Thoracic aorta (tissue), 2 donors: ENCODE measurements at regions not wholly inside any gene's neighbourhood (a gene's known extent, or its start where the extent isn't known, plus 50 kb on each side); places are given as distances from the start of the nearest gene placed in this dataset.

Experiments used
- ATAC-seq: fragments of 150-250 bp; one replicate; pipeline ENCODE4 v1.8.0; 2017; ENCODE audit warnings: low read depth; ENCODE audit not compliant: insufficient number of reproducible peaks, low FRiP score
- DNase-seq: peaks from one replicate; pipeline ENCODE4 v3.0.0-alpha.2; 2020; ENCODE audit warnings: low spot score
- H3K27ac ChIP-seq, 2 donors: fragments of 200-600 bp; sonication (generic); 1 replicate in 1 of 2; 2 replicates in 1 of 2; pipeline ENCODE4 v1.5.1; 2016; ENCODE audit warnings: mild to moderate bottlenecking in 2 of 2, moderate library complexity in 2 of 2
- H3K27me3 ChIP-seq: fragments of 200-600 bp; sonication (generic); replicated peaks from 2 replicates; pipeline ENCODE4 v1.6.0; 2016; ENCODE audit warnings: mild to moderate bottlenecking; ENCODE audit not compliant: insufficient read depth
- H3K36me3 ChIP-seq: fragments of 200-600 bp; sonication (generic); one replicate; pipeline ENCODE4 v1.5.1; 2016
- H3K4me1 ChIP-seq, 2 donors: fragments of 200-600 bp; sonication (generic); 1 replicate in 1 of 2; 2 replicates in 1 of 2; pipeline versions ENCODE4 v1.5.1 to v1.6.0; 2016; ENCODE audit warnings: low read depth in 2 of 2, mild to moderate bottlenecking in 1 of 2; ENCODE audit not compliant: control insufficient read depth in 1 of 2
- H3K4me3 ChIP-seq: fragments of 200-600 bp; sonication (generic); 2 replicates; pipeline ENCODE4 v1.5.1; 2016; ENCODE audit warnings: mild to moderate bottlenecking
- H3K9me3 ChIP-seq: fragments of 200-600 bp; sonication (generic); 2 replicates; pipeline ENCODE4 v1.5.1; 2016
- TF ChIP-seq, protein P1 (sequence below): fragments of 200-600 bp; sonication (generic); IDR thresholded peaks from one replicate; pipeline ENCODE4 v1.5.1; 2019; ENCODE audit warnings: antibody characterized with exemption

DNA sequence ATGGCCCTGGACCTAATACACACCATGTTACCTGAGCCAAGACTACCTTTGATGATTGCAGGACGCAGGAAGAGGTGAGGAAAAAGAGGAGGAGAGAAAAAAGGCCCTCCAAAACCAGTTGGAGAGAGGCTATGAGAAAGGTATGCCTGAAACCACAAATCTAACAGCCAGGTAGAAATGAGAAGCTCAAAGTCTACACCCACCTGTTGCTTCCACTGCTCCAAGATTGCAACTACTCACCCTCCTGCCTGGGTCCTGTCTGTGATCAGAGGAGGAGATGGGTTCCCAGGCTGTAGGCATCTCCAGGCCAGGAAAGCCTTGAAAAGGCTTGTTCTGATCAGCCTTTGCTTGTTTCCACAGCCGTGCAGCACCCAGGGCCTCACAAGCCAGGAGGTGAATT, 307.8 kb upstream of the USP24 start:
- TF ChIP-seq, protein P1, sequence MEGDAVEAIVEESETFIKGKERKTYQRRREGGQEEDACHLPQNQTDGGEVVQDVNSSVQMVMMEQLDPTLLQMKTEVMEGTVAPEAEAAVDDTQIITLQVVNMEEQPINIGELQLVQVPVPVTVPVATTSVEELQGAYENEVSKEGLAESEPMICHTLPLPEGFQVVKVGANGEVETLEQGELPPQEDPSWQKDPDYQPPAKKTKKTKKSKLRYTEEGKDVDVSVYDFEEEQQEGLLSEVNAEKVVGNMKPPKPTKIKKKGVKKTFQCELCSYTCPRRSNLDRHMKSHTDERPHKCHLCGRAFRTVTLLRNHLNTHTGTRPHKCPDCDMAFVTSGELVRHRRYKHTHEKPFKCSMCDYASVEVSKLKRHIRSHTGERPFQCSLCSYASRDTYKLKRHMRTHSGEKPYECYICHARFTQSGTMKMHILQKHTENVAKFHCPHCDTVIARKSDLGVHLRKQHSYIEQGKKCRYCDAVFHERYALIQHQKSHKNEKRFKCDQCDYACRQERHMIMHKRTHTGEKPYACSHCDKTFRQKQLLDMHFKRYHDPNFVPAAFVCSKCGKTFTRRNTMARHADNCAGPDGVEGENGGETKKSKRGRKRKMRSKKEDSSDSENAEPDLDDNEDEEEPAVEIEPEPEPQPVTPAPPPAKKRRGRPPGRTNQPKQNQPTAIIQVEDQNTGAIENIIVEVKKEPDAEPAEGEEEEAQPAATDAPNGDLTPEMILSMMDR: no peak
- no peak overlapping the region for H3K27ac ChIP-seq
- H3K4me1 ChIP-seq: no peaks in the 10 kb centered on the region
- ATAC-seq: no peak
- no peak for DNase-seq
- H3K27me3 ChIP-seq: no peaks in the 10 kb centered on the region
- no peak overlapping the region for H3K4me3 ChIP-seq
- H3K9me3 ChIP-seq: no peaks in the 10 kb centered on the region
- H3K36me3 ChIP-seq: no peaks in the 10 kb centered on the region

DNA sequence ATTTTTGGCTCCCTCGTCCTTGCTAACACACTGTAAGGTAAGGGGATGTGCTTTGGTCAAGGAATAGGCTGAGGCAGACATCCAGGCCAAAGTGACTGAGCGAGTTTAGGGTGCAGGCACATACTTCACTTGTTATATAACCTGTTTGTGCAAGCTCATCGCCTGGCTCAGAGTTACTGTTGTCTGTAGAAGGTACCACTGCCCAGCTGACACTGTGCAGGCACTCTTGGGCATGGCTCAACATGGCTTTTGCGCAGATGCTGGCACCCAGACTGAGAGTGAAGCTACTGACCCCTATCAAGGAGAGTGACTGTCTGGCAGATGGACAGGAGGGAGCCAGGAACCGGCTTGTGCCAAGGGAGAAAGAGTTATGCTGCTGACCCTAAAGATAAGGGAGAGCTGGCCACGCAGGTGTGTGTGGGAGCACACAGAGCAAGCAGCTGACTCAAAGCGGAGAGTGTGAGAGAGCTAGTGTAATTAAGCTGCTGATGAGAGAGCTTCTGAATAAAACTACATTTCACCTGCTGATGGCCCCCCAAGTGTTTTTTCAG, 307.3 kb upstream of the USP24 start:
- H3K4me1 ChIP-seq: no peaks in the 10 kb centered on the region
- H3K9me3 ChIP-seq: no peaks in the 10 kb centered on the region
- DNase-seq: no peak
- no peak overlapping the region for H3K27ac ChIP-seq
- no peaks in the 10 kb centered on the region for H3K27me3 ChIP-seq
- TF ChIP-seq, protein P1: no peak
- H3K36me3 ChIP-seq: no peaks in the 10 kb centered on the region
- H3K4me3 ChIP-seq: no peak overlapping the region
- no peak for ATAC-seq

DNA sequence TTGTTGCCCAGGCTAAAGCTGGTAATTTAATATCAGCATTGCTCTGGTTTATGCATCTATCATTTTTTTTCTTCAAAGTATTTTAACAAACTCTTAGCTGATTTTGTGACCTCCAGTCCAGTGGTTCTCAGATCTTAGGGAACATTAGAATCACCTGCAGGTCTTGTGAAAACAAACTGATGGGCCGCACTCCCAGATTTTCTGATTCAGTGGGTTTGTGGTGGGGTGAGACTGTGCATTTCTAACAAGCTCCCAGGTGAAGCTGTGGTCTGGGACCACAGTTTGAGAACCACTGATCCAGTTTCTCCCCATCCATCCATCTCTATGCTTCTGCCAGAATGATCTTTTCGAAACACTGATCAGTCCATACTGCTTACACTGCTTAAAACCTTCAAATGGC, 305.7 kb upstream of the USP24 start:
- no peak overlapping the region for H3K4me3 ChIP-seq
- ATAC-seq (no peak), DNase-seq (no peak)
- H3K27me3 ChIP-seq: no peaks in the 10 kb centered on the region
- TF ChIP-seq, protein P1: no peak
- H3K27ac ChIP-seq: no peak overlapping the region
- no peaks in the 10 kb centered on the region for H3K36me3 ChIP-seq
- H3K9me3 ChIP-seq: no peaks in the 10 kb centered on the region
- no peaks in the 10 kb centered on the region for H3K4me1 ChIP-seq

DNA sequence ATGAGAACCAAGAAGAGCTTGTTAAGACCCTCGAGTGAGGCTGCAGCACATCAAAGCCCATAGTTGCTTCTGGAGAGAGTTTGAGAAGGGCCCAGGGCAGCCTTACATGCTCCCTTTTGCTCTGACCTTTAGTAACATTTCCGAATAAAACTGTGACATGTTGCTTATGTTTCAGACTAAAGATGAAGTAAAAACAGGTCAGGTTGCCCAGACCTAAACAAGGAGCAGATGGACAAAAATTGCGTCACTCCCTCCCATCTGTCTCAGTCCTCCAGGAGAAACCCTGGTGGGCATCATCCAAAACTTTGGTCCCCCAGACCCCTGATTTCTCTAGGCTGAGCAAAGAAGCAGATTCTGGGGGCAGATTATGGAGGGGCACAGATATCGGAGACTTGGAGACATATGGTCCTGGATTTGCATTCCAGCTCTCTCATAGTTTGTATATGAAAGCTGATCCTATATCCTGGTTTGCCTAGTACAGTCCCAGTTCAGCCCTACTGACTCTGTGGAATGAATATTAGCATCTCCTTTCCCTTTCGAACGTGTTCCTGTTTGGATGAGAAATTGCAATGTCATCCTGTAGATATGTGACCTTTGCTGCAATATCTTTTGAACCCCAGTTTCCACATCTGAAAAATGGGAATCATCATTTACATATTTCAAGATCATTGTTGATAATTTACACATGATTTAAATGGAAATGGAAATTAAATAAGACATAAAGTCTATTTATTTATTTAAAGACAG, 304.9 kb upstream of the USP24 start:
- no peaks in the 10 kb centered on the region for H3K36me3 ChIP-seq
- ATAC-seq (no peak), DNase-seq (no peak)
- H3K27ac ChIP-seq: no peak overlapping the region
- TF ChIP-seq, protein P1: no peak
- no peak overlapping the region for H3K4me3 ChIP-seq
- no peaks in the 10 kb centered on the region for H3K4me1 ChIP-seq
- no peaks in the 10 kb centered on the region for H3K27me3 ChIP-seq
- H3K9me3 ChIP-seq: no peaks in the 10 kb centered on the region

DNA sequence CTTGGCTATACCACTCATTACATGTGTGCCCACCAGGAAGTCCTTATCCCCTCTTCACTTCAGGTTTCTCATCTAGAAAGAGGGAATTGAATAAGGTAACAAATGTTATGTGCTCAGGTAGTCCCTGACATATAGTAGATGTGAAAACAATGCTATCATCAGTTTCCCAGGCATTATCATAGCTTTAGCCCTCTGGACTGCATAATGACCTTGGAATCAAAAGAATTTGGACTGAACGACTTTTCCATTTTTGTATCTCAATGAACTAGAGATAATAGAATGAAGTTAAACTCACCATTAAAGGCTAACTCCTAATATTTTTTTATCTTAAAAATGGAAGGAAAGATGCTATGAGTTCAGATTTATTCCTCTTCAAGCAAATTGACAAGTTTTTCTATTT, 304.1 kb upstream of the USP24 start:
- no peaks in the 10 kb centered on the region for H3K27me3 ChIP-seq
- TF ChIP-seq, protein P1: no peak
- H3K9me3 ChIP-seq: no peaks in the 10 kb centered on the region
- H3K27ac ChIP-seq: no peak overlapping the region
- no peak for DNase-seq
- H3K4me1 ChIP-seq: no peaks in the 10 kb centered on the region
- no peak overlapping the region for H3K4me3 ChIP-seq
- no peaks in the 10 kb centered on the region for H3K36me3 ChIP-seq
- no peak for ATAC-seq
